CD4-positive, alpha-beta T cell treated with Interleukin-17A for 1 hour (primary cell): ENCODE measurements at regions not wholly inside any gene's neighbourhood (a gene's known extent, or its start where the extent isn't known, plus 50 kb on each side); places are given as distances from the start of the nearest gene placed in this dataset.

ENCODE experiments used
- DNase-seq: peaks from one replicate; pipeline ENCODE4 v3.0.0-alpha.2; 2020

DNA sequence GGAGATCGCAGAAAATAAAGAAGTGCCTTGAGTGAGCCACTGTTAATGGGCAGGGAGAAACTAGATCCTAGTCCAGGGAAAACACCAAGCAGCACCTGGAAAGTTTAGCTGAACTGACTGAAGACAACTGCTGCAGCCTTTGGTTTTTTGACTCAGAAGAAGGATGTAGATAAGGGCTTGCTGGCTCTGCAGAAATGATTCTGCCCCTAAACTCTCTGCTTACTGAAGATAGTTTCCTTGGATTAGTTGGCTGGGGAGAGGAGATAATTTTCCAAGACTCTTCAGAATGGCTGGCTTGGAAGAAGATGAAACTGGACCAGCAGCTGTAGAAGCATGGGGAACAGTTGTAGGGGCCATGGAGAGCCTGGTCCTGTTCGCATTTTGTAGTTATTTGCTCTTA lies 471.8 kb downstream of the KDM4C start:
- no peak for DNase-seq

- no peak for DNase-seq
These were observed 471.0 kb downstream of the KDM4C start for GRCh38 chr9:7228726-7229125.

GRCh38 chr9:7227951-7228350 lies 470.2 kb downstream of the KDM4C start:
- DNase-seq, result no peak

- DNase-seq, result no peak
These were observed 468.4 kb downstream of the KDM4C start for GRCh38 chr9:7226007-7226640.
